Calu3 (cell line): ENCODE measurements at regions not wholly inside any gene's neighbourhood (a gene's known extent, or its start where the extent isn't known, plus 50 kb on each side); places are given as distances from the start of the nearest gene placed in this dataset.

ENCODE experiments used
- BruUV-seq: library from RNA; stranded (reverse); fragments of 400-500 nt; replicated peaks from 2 replicates; lab custom pipeline; 2021; lab: Mats Ljungman, UMichigan
- CTCF ChIA-PET: fragments of 300-600 bp; sonication (Branson Sonifier 250); formaldehyde crosslinking; loops from one replicate; lab custom pipeline; 2022; ENCODE audit warnings: antibody characterized with exemption; lab: Charles Lee
- DNase-seq: peaks from one replicate; pipeline ENCODE4 v3.0.0; 2022
- H3K27ac Mint-ChIP-seq: one replicate; pipeline ENCODE4 v1.8.0; 2022; ENCODE audit warnings: mixed read lengths; ENCODE audit not compliant: unreplicated experiment
- H3K27me3 Mint-ChIP-seq: one replicate; pipeline ENCODE4 v1.8.0; 2022; ENCODE audit warnings: mixed read lengths; ENCODE audit not compliant: unreplicated experiment
- H3K36me3 Mint-ChIP-seq: one replicate; pipeline ENCODE4 v1.8.0; 2022; ENCODE audit warnings: mild to moderate bottlenecking, moderate library complexity, mixed read lengths; ENCODE audit not compliant: insufficient read depth, unreplicated experiment
- H3K4me1 Mint-ChIP-seq: one replicate; pipeline ENCODE4 v1.8.0; 2022; ENCODE audit warnings: mild to moderate bottlenecking, low read depth, mixed read lengths; ENCODE audit not compliant: unreplicated experiment
- H3K4me3 Mint-ChIP-seq: one replicate; pipeline ENCODE4 v1.8.0; 2022; ENCODE audit warnings: mild to moderate bottlenecking, low read depth, moderate library complexity, mixed read lengths; ENCODE audit not compliant: unreplicated experiment
- H3K9me3 Mint-ChIP-seq: one replicate; pipeline ENCODE4 v1.8.0; 2022; ENCODE audit warnings: low read depth, mixed read lengths; ENCODE audit not compliant: unreplicated experiment
- CTCF ChIP-seq: fragments of 200-600 bp; IDR thresholded peaks from one replicate; pipeline ENCODE4 v1.8.0; 2022; ENCODE audit warnings: antibody characterized with exemption; ENCODE audit not compliant: unreplicated experiment
- intact Hi-C: fragments of 100-400 bp; cut with micrococcal nuclease; formaldehyde crosslinking; loops from one replicate; pipeline ENCODE4 v1.10.0; 2022; ENCODE audit not compliant: unreplicated experiment

DNA sequence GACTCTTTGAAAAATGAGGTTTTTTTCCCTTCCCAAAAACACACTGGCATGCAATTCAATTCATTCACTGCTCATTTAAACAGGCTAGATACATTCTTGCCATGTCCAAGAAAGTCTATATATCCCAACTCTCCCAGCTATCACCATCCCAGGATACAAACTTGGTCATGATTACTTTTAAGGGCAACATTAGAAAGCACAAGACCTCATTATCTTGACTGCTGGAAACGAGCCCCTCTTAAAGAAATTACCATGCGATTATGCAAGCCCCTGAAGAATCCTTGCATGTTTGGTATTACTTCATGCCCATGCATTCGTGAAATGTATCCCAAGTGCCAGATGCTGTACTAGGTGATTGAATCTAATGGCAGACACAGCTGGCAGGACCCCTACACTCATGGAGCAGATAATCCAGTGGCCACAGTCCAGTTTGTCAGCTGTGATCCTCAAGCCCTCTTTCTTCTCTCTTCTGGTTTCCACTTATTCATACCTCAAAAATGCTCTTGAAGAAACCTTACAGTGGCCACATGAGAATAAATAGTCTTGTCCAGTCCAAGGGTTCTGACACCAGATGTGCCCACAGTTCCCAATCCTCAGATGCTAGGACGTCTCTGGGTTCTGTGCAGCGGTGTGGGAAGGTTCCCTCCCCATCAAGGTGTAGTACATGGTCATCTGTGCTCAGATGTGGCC lies 103.7 kb upstream of the HABP2 start:
- intact Hi-C loops, result loop anchor here (10.0 kb wide), 1 partner anchor 116 kb away; no protein-coding TSS in a partner anchor
- Mint-ChIP-seq H3K27me3 (peaks cover 86% of the 10 kb centered on the region), H3K36me3 (no peaks in the 10 kb centered on the region), H3K4me1 (no peaks in the 10 kb centered on the region), H3K4me3 (no peak overlapping the region), H3K27ac (no peak overlapping the region), H3K9me3 (no peaks in the 10 kb centered on the region)
- BruUV-seq, result no TSS peak
- TF ChIP-seq CTCF, result no peak
- no peak for DNase-seq
- CTCF ChIA-PET, result no interaction called here

GRCh38 chr10:113450046-113450804 lies 102.6 kb upstream of the HABP2 start:
- no peak overlapping the region for H3K4me3 Mint-ChIP-seq
- peaks cover 9% of the 10 kb centered on the region for H3K4me1 Mint-ChIP-seq
- no peak overlapping the region for H3K27ac Mint-ChIP-seq
- no peak for DNase-seq
- BruUV-seq, result no TSS peak
- intact Hi-C loops, result loop anchor here (10.0 kb wide), 1 partner anchor 975 kb away; no protein-coding TSS in a partner anchor
- CTCF ChIA-PET, result no interaction called here
- peaks cover 85% of the 10 kb centered on the region for H3K27me3 Mint-ChIP-seq
- peaks cover 6% of the 10 kb centered on the region for H3K36me3 Mint-ChIP-seq
- TF ChIP-seq CTCF, result no peak
- no peaks in the 10 kb centered on the region for H3K9me3 Mint-ChIP-seq

GRCh38 chr10:113450906-113451305 lies 101.9 kb upstream of the HABP2 start:
- H3K27ac Mint-ChIP-seq, result no peak overlapping the region
- intact Hi-C loops, result loop anchor here (10.0 kb wide), 1 partner anchor 976 kb away; no protein-coding TSS in a partner anchor
- no peak for TF ChIP-seq CTCF
- peaks cover 83% of the 10 kb centered on the region for H3K27me3 Mint-ChIP-seq
- CTCF ChIA-PET, result no interaction called here
- peaks cover 9% of the 10 kb centered on the region for H3K4me1 Mint-ChIP-seq
- H3K36me3 Mint-ChIP-seq, result peaks cover 6% of the 10 kb centered on the region
- no peak overlapping the region for H3K4me3 Mint-ChIP-seq
- BruUV-seq, result no TSS peak
- H3K9me3 Mint-ChIP-seq, result no peaks in the 10 kb centered on the region
- no peak for DNase-seq

GRCh38 chr10:113452146-113452845 lies 100.6 kb upstream of the HABP2 start:
- peaks cover 6% of the 10 kb centered on the region for H3K36me3 Mint-ChIP-seq
- CTCF ChIA-PET, result interaction anchor here (0.6 to 0.7 kb wide), 2 partner anchors 18 to 1031 kb away, joined by 3 to 5 read pairs; no protein-coding TSS in a partner anchor
- H3K27ac Mint-ChIP-seq, result no peak overlapping the region
- intact Hi-C loops, result loop anchor here (10.0 kb wide), 1 partner anchor 977 kb away; no protein-coding TSS in a partner anchor
- BruUV-seq, result no TSS peak
- peaks cover 79% of the 10 kb centered on the region for H3K27me3 Mint-ChIP-seq
- no peaks in the 10 kb centered on the region for H3K9me3 Mint-ChIP-seq
- H3K4me3 Mint-ChIP-seq, result no peak overlapping the region
- H3K4me1 Mint-ChIP-seq, result peaks cover 9% of the 10 kb centered on the region
- no peak for DNase-seq
- TF ChIP-seq CTCF, result no peak
